GM18861 (cell line): ENCODE measurements at regions not wholly inside any gene's neighbourhood (a gene's known extent, or its start where the extent isn't known, plus 50 kb on each side); places are given as distances from the start of the nearest gene placed in this dataset.
A peak's percentile ranks its signal among the peaks of the same experiment; 100 is the strongest.
"Not testable (repeated sequence)": the region's sequence is repeated elsewhere in the genome, so short reads cannot be mapped to it uniquely, and the experiment has no call there.

Experiments
- ATAC-seq: cut with Tn5 transposase; IDR thresholded peaks from one replicate; pipeline ENCODE4 v1.9.1; 2021; ENCODE audit not compliant: unreplicated experiment

DNA sequence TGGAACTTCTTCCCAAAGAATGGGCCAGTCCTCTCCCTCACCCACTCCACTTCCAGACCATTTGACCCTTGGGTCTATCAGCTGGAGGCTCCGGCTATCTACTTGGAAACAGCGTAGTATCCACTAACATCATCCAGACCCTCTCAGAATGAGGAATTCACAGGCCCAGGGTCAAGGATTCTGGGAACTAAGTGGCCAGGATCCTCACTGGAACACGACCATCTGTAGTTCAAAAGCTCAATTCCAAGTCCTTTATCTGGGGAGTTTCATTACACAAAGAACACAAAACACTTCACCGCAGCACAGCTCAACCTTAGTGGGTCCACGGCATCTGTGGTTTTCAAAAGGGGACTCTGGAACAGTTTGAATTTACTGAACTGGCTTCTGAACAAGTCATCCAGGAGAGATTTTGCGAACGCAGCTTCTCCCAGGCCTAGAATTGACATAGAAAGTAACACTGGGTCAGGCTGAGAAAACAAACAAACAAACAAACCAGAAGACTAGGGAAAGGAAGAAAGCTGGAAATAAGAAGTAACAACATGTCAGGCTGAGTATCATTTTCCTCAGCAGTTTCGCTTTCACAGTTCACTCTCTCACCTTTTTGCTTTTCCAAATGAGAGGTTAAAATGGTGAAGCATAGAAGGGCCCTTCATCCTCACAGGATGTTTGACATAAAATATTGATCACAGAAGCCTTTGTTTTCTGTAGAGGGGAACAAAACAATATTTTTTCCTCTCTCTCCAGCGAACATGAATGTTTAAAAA lies 57.6 kb upstream of the USP6NL start:
- ATAC-seq, result no peak

GRCh38 chr10:11667756-11668155 lies 56.3 kb upstream of the USP6NL start:
- no peak for ATAC-seq

DNA sequence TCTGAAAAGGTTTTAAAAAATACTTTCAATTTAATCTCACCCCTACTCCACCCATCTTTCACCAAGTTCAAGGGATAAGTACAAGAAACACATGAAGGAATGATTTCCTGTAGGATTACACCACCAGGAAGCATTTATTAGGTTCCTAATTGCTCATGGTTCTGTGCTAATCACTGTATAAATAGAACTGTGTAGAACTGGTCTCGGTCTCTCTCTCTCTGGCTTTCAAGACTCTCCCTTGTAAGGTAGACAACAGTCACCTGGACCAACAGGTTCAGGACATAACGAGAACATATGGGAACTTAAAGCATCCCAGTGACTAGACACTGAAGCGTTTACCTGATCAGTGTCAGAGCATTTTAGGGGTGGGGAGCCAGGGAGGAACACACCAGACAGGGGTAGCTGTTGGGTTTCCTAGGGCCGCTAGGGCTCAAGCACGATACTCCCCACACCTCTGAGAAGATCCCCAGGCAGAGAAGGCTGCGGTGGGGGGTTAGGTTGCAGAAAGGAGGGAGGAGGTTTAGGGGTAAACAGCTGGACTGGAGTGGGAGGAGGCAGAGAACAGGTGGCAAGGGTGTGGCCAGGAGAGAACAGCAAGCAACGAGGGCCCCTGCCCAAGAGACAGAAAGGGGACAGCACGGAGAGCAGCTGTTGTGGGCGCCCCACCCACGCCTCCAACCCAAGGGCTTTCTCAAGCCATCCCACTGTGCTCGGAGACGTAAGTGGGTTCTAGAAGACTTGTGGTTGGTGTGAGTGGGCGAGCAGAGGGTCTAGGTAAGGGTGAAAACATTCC lies 52.5 kb upstream of the USP6NL start:
- ATAC-seq, result peak; percentile 56

DNA sequence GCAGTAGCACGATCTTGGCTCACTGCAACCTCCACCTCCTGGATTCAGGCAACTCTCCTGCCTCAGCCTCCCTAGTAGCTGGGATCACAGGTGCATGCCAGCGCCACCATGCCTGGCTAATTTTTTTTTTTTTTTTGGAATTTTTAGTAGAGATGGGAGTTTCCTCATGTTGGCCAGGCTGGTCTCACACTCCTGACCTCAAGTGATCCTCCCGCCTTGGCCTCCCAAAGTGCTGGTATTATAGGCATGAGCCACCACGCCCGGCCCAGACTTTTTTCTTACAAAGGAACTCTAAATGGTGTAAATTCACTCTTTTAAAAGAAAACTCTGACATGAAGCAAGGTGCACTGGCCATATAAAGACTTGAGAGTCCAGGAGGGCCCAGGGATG lies 51.7 kb upstream of the USP6NL start:
- not testable (repeated sequence) for ATAC-seq

GRCh38 chr10:11661441-11661840 lies 50.0 kb upstream of the USP6NL start:
- ATAC-seq, result no peak
